ENCODE measurements at regions not wholly inside any gene's neighbourhood (a gene's known extent, or its start where the extent isn't known, plus 50 kb on each side); places are given as distances from the start of the nearest gene placed in this dataset.

DNA sequence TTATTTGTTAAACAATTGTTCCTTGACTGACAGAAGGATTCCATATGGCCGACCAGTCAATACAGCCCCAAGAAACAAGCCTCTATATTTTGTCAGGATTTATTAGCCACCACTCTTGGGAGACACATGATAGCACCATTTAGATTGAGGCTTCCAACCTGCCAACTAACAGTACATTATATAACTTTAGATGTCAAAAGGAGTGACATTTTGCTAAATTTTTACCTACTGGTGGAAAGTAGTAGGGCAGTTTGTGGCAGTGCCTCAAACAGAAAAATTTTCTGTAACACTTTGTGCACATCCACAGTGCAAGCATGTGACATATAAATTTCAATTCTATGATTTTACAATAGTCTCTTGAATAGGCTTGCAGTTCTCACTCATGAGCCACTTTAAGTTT, 464.0 kb downstream of the TRIB2 start:
- intact Hi-C loops (cut with micrococcal nuclease), result no loop called here
- Histone ChIP-seq H3K27ac (ENCODE audit: insufficient read depth, low read depth, low read length) (no peak overlapping the region), H3K79me2 (ENCODE audit: control insufficient read depth, insufficient read depth, low read length) (no peaks in the 10 kb centered on the region), H3K9me1 (replicated peaks; ENCODE audit: control insufficient read depth, extremely low read depth, insufficient read depth, low read length) (no peaks in the 10 kb centered on the region), H3K4me2 (ENCODE audit: insufficient read depth, low read length) (no peak overlapping the region), H3K4me1 (ENCODE audit: control insufficient read depth, extremely low read depth, insufficient read depth, low read length) (no peaks in the 10 kb centered on the region), H3K36me3 (ENCODE audit: control insufficient read depth in 2 of 2, extremely low read depth in 1 of 2, insufficient read depth in 2 of 2, low read length in 2 of 2) (no peaks in the 10 kb centered on the region), H3K4me3 (replicated peaks in 1 of 3; ENCODE audit: insufficient read depth in 1 of 3, low read depth in 1 of 3, low read length in 3 of 3) (no peak overlapping the region), H3K9ac (replicated peaks; ENCODE audit: extremely low read depth, insufficient read depth, low read length) (no peak overlapping the region), H2AFZ (ENCODE audit: low read depth, low read length) (no peak overlapping the region), H3K9me3 (replicated peaks; ENCODE audit: control insufficient read depth, insufficient read depth, low read length) (no peaks in the 10 kb centered on the region), H3K27me3 (ENCODE audit: control insufficient read depth in 2 of 2, insufficient read depth in 2 of 2, low read length in 2 of 2) (no peaks in the 10 kb centered on the region), H4K20me1 (replicated peaks; ENCODE audit: control insufficient read depth, extremely low read depth, insufficient read depth, low read length) (no peaks in the 10 kb centered on the region)
- CTCF ChIA-PET, result no interaction called here
- dilution Hi-C loops (cut with MboI; ENCODE audit: extremely low pct_ligation_motif_present, low sequenced_read_pairs), result no loop called here
- TF ChIP-seq FOS (IDR thresholded peaks at IDR 0.05; ENCODE audit: borderline replicate concordance, insufficient read depth, low read length) (no peak), GATA2 (IDR thresholded peaks at IDR 0.05; ENCODE audit: insufficient read depth, insufficient read length, low read depth, low read length) (no peak), EZH2 (IDR thresholded peaks at IDR 0.05; ENCODE audit: borderline replicate concordance, low read depth, low read length, severe bottlenecking) (no peak), POLR2A (IDR thresholded peaks at IDR 0.05; ENCODE audit: low read depth, low read length) (no peak), MYC (IDR thresholded peaks at IDR 0.05; ENCODE audit: low read depth, low read length) (no peak), JUN (IDR thresholded peaks at IDR 0.05; ENCODE audit: borderline replicate concordance, insufficient read depth, insufficient read length, low read depth) (no peak), POLR2AphosphoS5 (IDR thresholded peaks at IDR 0.05; ENCODE audit: insufficient read depth, low read depth, low read length) (no peak)
- TF ChIP-seq, protein P1, sequence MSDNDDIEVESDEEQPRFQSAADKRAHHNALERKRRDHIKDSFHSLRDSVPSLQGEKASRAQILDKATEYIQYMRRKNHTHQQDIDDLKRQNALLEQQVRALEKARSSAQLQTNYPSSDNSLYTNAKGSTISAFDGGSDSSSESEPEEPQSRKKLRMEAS (IDR thresholded peaks at IDR 0.05; ENCODE audit: insufficient read depth, insufficient read length), result no peak
- TF ChIP-seq, protein P2, sequence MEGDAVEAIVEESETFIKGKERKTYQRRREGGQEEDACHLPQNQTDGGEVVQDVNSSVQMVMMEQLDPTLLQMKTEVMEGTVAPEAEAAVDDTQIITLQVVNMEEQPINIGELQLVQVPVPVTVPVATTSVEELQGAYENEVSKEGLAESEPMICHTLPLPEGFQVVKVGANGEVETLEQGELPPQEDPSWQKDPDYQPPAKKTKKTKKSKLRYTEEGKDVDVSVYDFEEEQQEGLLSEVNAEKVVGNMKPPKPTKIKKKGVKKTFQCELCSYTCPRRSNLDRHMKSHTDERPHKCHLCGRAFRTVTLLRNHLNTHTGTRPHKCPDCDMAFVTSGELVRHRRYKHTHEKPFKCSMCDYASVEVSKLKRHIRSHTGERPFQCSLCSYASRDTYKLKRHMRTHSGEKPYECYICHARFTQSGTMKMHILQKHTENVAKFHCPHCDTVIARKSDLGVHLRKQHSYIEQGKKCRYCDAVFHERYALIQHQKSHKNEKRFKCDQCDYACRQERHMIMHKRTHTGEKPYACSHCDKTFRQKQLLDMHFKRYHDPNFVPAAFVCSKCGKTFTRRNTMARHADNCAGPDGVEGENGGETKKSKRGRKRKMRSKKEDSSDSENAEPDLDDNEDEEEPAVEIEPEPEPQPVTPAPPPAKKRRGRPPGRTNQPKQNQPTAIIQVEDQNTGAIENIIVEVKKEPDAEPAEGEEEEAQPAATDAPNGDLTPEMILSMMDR (IDR thresholded peaks at IDR 0.05; ENCODE audit: extremely low read depth in 1 of 2, insufficient read depth in 1 of 2, low read depth in 1 of 2, low read length in 2 of 2), result no peak
- FAIRE-seq, result no peak
- POLR2A ChIA-PET, result no interaction called here
- BruUV-seq (replicated peaks), result no TSS peak
- no peak for DNase-seq (ENCODE audit: low read depth, low spot score)

Data from endothelial cell of umbilical vein (primary cell).